ENCODE measurements at regions not wholly inside any gene's neighbourhood (a gene's known extent, or its start where the extent isn't known, plus 50 kb on each side); places are given as distances from the start of the nearest gene placed in this dataset.

GRCh38 chr22:48575618-48576332 lies 1251.9 kb downstream of the BRD1 start:
- Histone ChIP-seq H3K4me3 (peak overlapping the region; percentile 58 to 75 (median 66)), H3K9ac (peak overlapping the region in 10 of 11 experiments; percentile 29 to 83 (median 60); a peak in 15 of 22 replicates), H3K27me3 (peaks cover 64 to 81% (median 77%) of the 10 kb centered on the region in 11 experiments), H3K27ac (peak overlapping the region in 6 of 11 experiments; percentile 6 to 82 (median 43); a peak in 7 of 22 replicates), H3K4me1 (peaks cover 10 to 51% (median 46%) of the 10 kb centered on the region in 10 experiments; a peak in 19 of 20 replicates), H4K20me1 (peaks cover 0 to 53% (median 40%) of the 10 kb centered on the region in 11 experiments; a peak in 18 of 22 replicates), H3K36me3 (no peaks in the 10 kb centered on the region), H3K4me2 (peak overlapping the region; percentile 97 to 100 (median 99)), H3K9me3 (replicated peaks in 1 of 11) (peaks cover 16 to 23% (median 18%) of the 10 kb centered on the region in 11 experiments)
- TF ChIP-seq Cebpa-rat (IDR thresholded peaks at IDR 0.05), result peak in 7 of 11 experiments; percentile 11 to 79 (median 42); a peak in 7 of 22 replicates

- Histone ChIP-seq H3K4me1 (peaks cover 10 to 43% (median 38%) of the 10 kb centered on the region in 10 experiments; a peak in 19 of 20 replicates), H3K4me2 (peak overlapping the region; percentile 88 to 99 (median 95)), H3K4me3 (peak overlapping the region; percentile 58 to 75 (median 64)), H3K9me3 (replicated peaks in 1 of 11) (peaks cover 24 to 31% (median 25%) of the 10 kb centered on the region in 11 experiments), H3K27me3 (peaks cover 56 to 73% (median 70%) of the 10 kb centered on the region in 11 experiments), H4K20me1 (peaks cover 0 to 46% (median 32%) of the 10 kb centered on the region in 11 experiments; a peak in 18 of 22 replicates), H3K36me3 (no peaks in the 10 kb centered on the region), H3K27ac (peak overlapping the region in 6 of 11 experiments; percentile 6 to 76 (median 37); a peak in 7 of 22 replicates), H3K9ac (peak overlapping the region in 10 of 11 experiments; percentile 18 to 83 (median 54); a peak in 15 of 22 replicates)
- no peak for TF ChIP-seq Cebpa-rat (IDR thresholded peaks at IDR 0.05)
Observed at GRCh38 chr22:48574776-48575617, 1252.7 kb downstream of the BRD1 start.

- Histone ChIP-seq H4K20me1 (peaks cover 0 to 33% (median 20%) of the 10 kb centered on the region in 11 experiments; a peak in 18 of 22 replicates), H3K4me2 (no peak overlapping the region), H3K27ac (no peak overlapping the region), H3K4me1 (peaks cover 10 to 31% (median 27%) of the 10 kb centered on the region in 10 experiments; a peak in 19 of 20 replicates), H3K4me3 (no peak overlapping the region), H3K9ac (no peak overlapping the region), H3K9me3 (replicated peaks in 1 of 11) (peaks cover 28 to 40% (median 33%) of the 10 kb centered on the region in 11 experiments), H3K27me3 (peaks cover 46 to 68% (median 60%) of the 10 kb centered on the region in 11 experiments), H3K36me3 (no peaks in the 10 kb centered on the region)
- TF ChIP-seq Cebpa-rat (IDR thresholded peaks at IDR 0.05), result no peak
Observed at GRCh38 chr22:48573766-48574165, 1253.9 kb downstream of the BRD1 start.

- peaks cover 10 to 24% (median 20%) of the 10 kb centered on the region in 10 experiments; a peak in 19 of 20 replicates for H3K4me1 ChIP-seq
- no peak overlapping the region for H3K27ac ChIP-seq
- H3K9ac ChIP-seq, result no peak overlapping the region
- peaks cover 28 to 40% (median 33%) of the 10 kb centered on the region in 11 experiments for H3K9me3 ChIP-seq (replicated peaks in 1 of 11)
- H3K4me3 ChIP-seq, result no peak overlapping the region
- no peak overlapping the region for H3K4me2 ChIP-seq
- peaks cover 0 to 25% (median 12%) of the 10 kb centered on the region in 11 experiments; a peak in 18 of 22 replicates for H4K20me1 ChIP-seq
- TF ChIP-seq Cebpa-rat (IDR thresholded peaks at IDR 0.05), result no peak
- no peaks in the 10 kb centered on the region for H3K36me3 ChIP-seq
- H3K27me3 ChIP-seq, result peaks cover 46 to 68% (median 60%) of the 10 kb centered on the region in 11 experiments
Observed at GRCh38 chr22:48572951-48573350, 1254.7 kb downstream of the BRD1 start.

- Histone ChIP-seq H3K27me3 (peaks cover 45 to 69% (median 60%) of the 10 kb centered on the region in 11 experiments), H3K27ac (no peak overlapping the region), H4K20me1 (peaks cover 0 to 15% (median 0%) of the 10 kb centered on the region in 11 experiments; a peak in 3 of 22 replicates), H3K4me1 (peaks cover 8 to 24% (median 20%) of the 10 kb centered on the region in 10 experiments; a peak in 18 of 20 replicates), H3K9ac (no peak overlapping the region), H3K4me2 (no peak overlapping the region), H3K36me3 (no peaks in the 10 kb centered on the region), H3K4me3 (no peak overlapping the region), H3K9me3 (replicated peaks in 1 of 11) (peaks cover 28 to 46% (median 34%) of the 10 kb centered on the region in 11 experiments)
- TF ChIP-seq Cebpa-rat (IDR thresholded peaks at IDR 0.05), result no peak
Observed at GRCh38 chr22:48570912-48571311, 1256.8 kb downstream of the BRD1 start.

- no peak for TF ChIP-seq Cebpa-rat (IDR thresholded peaks at IDR 0.05)
- Histone ChIP-seq H4K20me1 (peaks cover 0 to 11% (median 0%) of the 10 kb centered on the region in 11 experiments; a peak in 3 of 22 replicates), H3K27me3 (peaks cover 32 to 61% (median 51%) of the 10 kb centered on the region in 11 experiments), H3K4me1 (peaks cover 8 to 20% (median 16%) of the 10 kb centered on the region in 10 experiments; a peak in 18 of 20 replicates), H3K4me2 (no peak overlapping the region), H3K36me3 (no peaks in the 10 kb centered on the region), H3K4me3 (no peak overlapping the region), H3K9ac (no peak overlapping the region), H3K27ac (no peak overlapping the region), H3K9me3 (replicated peaks in 1 of 11) (peaks cover 28 to 50% (median 34%) of the 10 kb centered on the region in 11 experiments)
Observed at GRCh38 chr22:48569476-48570233, 1258.0 kb downstream of the BRD1 start.

GRCh38 chr22:48568736-48569330 lies 1258.8 kb downstream of the BRD1 start:
- H3K9me3 ChIP-seq (replicated peaks in 1 of 11), result peaks cover 28 to 50% (median 34%) of the 10 kb centered on the region in 11 experiments
- no peak overlapping the region for H3K4me3 ChIP-seq
- H3K9ac ChIP-seq, result no peak overlapping the region
- no peak overlapping the region for H3K27ac ChIP-seq
- no peaks in the 10 kb centered on the region for H3K36me3 ChIP-seq
- peaks cover 0 to 9% (median 0%) of the 10 kb centered on the region in 11 experiments; a peak in 2 of 22 replicates for H4K20me1 ChIP-seq
- no peak for TF ChIP-seq Cebpa-rat (IDR thresholded peaks at IDR 0.05)
- H3K4me2 ChIP-seq, result no peak overlapping the region
- H3K4me1 ChIP-seq, result peaks cover 8 to 16% (median 15%) of the 10 kb centered on the region in 10 experiments; a peak in 18 of 20 replicates
- H3K27me3 ChIP-seq, result peaks cover 28 to 53% (median 42%) of the 10 kb centered on the region in 11 experiments
